MM.1S (cell line): ENCODE measurements at regions not wholly inside any gene's neighbourhood (a gene's known extent, or its start where the extent isn't known, plus 50 kb on each side); places are given as distances from the start of the nearest gene placed in this dataset.

ENCODE experiments used
- EZH2 ChIP-seq: fragments of 300-600 bp; sonication (generic); optimal IDR thresholded peaks from 2 replicates; pipeline ENCODE3; 2017; ENCODE audit warnings: low read depth, mild to moderate bottlenecking, antibody characterized with exemption, low read length, mixed read lengths
- EZH2phosphoT487 ChIP-seq: fragments of 300-600 bp; sonication (generic); IDR thresholded peaks from 2 replicates; pipeline ENCODE4 v1.6.1; 2018; ENCODE audit warnings: antibody characterized with exemption, low read length
- TF ChIP-seq, protein P1 (sequence below): fragments of 300-600 bp; sonication (generic); IDR thresholded peaks from 2 replicates; pipeline ENCODE4 v1.5.1; 2016; ENCODE audit warnings: antibody characterized with exemption, low read length, mixed read lengths

DNA sequence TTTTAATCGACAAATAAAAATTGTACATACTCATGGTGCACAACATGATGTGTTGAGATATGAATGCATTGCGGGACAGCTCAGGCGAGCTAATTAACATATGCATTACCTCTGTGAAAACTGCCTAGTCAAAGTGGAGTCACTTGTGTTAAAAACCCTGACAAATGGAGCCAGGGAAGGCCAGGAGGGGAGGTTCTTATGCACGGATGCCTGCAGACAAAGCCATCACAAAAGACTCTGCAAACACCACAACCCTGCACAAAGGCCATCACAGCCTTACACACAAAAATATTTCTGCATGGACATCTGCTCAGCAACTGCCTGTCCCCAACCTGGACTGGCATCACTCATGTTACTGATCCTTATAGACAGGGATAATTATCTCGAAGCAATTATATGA is 204.4 kb upstream of the AJAP1 start:
- TF ChIP-seq, protein P1, sequence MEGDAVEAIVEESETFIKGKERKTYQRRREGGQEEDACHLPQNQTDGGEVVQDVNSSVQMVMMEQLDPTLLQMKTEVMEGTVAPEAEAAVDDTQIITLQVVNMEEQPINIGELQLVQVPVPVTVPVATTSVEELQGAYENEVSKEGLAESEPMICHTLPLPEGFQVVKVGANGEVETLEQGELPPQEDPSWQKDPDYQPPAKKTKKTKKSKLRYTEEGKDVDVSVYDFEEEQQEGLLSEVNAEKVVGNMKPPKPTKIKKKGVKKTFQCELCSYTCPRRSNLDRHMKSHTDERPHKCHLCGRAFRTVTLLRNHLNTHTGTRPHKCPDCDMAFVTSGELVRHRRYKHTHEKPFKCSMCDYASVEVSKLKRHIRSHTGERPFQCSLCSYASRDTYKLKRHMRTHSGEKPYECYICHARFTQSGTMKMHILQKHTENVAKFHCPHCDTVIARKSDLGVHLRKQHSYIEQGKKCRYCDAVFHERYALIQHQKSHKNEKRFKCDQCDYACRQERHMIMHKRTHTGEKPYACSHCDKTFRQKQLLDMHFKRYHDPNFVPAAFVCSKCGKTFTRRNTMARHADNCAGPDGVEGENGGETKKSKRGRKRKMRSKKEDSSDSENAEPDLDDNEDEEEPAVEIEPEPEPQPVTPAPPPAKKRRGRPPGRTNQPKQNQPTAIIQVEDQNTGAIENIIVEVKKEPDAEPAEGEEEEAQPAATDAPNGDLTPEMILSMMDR: no peak
- TF ChIP-seq EZH2 (no peak), EZH2phosphoT487 (no peak)
